Mesenteric fat pad (tissue), 1 donor: ENCODE measurements at regions not wholly inside any gene's neighbourhood (a gene's known extent, or its start where the extent isn't known, plus 50 kb on each side); places are given as distances from the start of the nearest gene placed in this dataset.

ENCODE experiments used
- DNase-seq: peaks from one replicate; pipeline ENCODE4 v3.0.0-alpha.2; 2020; ENCODE audit warnings: low spot score
- donor health status: DM: yes; HTN: yes; CAD: no.

DNA sequence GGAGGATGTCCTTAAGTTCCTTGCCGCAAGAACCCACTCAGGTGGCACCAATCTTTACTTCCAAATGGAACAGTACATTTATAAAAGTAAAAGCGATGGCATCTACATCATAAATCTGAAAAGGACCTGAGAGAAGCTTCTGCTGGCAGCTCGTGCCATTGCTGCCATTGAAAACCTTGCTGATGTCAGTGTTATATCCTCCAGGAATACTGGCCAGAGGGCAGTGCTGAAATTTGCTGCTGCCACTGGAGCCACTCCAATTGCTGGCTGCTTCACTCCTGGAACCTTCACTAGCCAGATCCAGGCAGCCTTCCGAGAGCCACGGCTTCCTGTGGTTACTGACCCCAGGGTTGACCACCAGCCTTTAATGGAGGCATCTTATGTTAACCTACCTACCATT, 191.7 kb downstream of the TRIM27 start:
- DNase-seq, result no peak

DNA sequence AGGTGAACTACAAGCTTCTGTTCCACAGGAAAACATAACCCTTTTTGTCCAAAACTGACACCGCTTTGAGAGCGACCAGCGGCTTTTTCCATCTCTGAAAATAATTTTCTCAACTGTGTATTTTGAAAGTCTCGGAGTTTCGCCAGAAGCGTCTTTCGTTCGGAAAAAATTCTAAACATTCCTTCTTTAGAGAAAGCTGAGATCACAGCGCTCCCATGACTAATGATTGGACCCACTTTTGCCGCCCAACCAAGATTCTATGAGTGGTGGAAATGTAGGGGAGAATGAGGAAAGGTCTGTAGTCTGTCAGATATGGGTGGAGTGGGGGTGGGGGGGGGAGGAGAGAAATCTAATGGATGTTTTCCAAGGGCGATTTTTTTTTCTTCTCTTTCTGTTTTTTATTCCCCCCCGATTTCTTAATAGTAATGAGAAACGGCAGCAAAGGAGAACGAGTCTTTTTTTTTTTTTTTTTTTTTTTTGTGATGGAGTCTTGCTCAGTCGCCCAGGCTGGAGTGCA, 189.3 kb downstream of the TRIM27 start:
- DNase-seq, result no peak

DNA sequence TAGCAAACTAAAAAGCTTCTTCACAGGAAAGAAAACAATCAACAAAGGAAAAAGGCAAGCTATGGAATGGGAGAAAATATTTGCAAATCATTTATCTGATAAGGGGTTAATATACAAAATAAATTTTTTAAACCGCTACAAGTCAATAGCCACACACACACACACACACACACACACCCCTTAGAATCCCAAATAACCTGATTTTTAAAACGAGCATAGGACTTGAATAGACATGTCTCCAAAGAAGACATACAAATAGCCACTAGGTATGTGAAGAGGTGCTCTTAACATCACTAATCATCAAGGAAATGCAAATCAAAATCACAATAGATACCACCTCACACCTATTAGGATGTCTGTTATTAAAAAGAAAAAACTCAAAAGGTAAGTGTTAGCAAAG, 187.7 kb downstream of the TRIM27 start:
- no peak for DNase-seq

DNA sequence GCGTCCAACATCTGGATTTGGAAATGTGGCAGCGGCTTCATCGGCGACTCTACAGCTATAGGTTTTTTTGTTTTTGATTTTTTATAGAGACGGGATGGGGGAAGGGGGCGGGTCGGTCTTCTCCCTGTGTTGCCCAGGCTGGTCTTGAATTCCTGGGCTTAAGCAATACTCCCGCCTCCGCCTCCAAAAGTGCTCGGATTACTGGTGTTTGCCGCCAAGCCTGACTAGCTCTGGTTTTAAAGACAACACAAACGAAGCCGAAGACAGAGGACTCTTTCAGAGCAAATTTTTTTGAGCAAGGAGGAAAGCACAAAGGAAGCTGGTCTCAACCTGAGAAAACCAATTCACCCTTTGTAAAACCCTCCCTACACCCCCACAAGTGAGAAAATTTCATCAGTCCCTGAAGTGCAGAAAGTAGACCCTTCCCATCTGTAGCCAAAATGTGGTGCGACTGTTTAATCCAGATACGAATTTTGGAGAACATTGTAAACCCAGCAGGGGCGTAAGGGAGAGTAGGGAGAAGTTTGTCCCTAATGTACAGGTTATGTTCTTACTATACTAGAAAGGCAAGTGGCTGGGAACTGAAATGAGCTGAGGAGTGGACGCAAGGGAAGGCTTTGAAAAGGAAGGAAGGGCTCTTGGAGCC, 185.9 kb downstream of the TRIM27 start:
- DNase-seq, result no peak

DNA sequence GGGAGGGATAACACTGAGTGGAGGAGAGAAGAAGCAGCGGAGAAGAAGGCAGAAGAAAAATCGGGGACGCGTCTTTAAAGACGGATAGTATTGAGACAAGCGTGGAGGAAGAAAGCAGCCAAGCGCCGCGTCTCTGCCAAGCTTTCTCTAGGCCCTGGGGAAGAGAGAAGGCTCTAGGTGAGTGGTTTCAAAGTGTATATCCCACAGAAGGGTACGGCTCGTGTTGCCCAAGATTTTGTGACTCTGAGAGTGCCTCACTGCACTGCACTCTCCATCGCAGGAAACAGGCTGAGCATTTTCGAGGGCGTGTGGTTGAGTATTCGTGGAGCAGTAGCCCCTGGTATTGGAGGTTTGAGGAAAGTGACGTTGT, 185.4 kb downstream of the TRIM27 start:
- no peak for DNase-seq

DNA sequence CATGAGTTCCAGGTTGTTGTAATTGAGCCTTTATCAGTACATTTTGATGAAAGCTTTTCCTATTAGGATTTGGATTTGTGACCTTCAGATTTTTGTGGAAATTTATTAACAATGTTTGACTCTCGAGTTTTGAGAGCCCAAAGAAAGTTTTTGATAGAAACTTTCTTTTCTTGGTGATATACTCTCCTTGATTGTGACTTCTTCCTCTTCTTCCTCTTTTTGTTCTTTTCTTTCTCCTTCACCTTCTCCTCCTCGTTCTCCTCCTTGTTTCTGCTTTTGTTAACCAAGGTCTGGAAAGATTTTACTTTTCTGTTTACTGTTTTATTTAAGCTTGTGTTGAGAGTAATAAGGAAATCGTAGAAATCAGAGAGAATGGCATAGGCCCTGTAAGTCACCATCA, 182.4 kb downstream of the TRIM27 start:
- DNase-seq, result no peak

DNA sequence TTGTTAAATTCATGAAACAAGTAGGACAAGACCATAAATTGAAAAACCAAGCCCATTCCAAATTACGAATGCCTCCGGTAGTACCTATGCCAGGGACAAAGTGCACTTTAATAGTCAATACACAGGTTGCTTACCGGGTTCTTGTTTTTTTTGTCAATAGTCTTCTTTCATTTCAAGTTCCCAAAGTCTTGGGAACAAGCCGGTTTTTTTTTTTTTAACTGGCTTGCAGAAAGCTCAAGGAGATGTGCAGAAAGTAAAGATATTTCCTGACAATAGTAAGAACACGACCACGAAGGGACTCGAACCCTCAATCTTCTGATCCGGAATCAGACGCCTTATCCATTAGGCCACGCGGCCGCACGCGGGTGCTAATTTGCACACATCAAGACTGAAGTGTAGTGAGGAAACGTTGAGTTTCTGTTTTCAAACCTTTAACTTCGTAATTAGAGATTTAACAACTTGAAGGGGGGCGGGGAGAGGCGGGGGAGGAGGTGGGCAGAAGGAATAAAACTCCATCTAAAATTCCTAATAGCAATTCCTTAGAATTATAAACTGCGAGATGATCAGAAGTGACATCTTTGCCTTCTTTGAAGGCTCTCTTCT, 181.0 kb downstream of the TRIM27 start:
- no peak for DNase-seq

DNA sequence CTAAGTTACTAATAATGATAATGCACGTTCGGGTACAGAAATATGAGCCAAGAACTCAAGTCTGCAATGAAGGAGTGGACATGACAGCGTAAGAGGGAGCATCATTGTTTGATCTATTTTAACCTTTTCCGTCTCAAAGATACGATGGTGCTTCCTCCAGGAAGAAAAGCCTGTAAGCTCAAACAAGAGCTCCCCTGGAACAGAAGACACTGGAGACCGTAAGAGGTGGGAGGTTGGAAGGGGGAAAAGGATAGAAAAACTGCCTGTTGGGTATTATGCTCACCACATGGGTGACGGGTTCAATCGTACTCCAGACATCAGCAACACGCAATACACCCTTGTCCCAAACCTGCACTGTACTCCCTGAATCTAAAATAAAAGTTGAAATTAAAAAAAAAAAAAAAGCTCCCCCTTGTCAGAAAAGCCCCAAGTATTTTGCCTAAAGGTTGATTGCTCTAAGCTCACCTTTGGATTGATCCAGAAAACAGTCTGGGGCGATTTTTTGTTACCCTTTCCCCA, 180.5 kb downstream of the TRIM27 start:
- no peak for DNase-seq

DNA sequence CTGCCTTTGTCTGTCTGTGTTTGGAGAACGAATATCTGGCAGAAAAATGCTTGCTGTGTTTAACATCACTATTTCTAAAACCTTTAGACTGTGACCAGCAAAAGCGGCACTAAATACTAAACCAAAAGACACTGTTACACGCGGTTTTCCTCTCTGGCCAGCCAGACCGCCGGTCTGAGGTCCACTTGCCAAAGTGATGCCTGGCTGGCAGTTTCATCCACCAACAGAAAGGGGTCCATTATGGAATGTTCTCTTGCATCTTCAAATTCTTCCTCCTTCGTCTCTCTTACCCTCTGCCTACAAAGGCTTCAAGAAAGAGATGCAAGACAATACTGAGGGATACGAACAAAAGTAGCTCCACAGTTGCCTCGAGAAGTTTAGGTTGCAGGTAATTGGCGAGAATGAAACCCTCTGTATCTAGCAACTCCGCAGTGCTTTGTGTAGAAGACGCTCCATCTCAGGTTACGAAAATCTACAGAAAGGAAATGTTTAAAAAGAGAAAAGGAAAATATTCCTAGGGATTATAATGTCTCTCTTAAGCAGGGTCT, 176.6 kb downstream of the TRIM27 start:
- no peak for DNase-seq

DNA sequence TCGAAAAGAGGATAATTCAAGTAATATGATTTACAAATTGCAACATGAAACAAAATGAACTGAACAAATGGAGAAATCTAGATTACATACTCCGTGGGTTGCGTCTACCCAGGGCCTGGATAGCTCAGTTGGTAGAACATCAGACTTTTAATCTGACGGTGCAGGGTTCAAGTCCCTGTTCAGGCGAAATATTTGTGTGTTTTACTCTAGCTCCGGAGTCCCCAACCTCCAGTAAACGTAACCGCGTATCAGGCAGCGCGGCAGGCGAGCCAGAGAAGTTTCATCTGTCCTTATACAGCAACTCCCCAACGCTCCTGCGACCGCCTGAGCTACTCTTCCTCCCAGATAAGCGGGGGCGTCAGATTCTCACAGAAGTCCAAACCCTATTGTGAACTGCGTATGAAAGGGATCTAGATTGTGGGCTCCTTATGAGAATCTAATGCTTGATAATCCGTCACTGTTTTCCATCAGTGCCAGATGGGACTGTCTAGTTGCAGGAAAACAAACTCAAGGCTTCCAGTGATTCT, 176.1 kb downstream of the TRIM27 start:
- DNase-seq, result no peak

DNA sequence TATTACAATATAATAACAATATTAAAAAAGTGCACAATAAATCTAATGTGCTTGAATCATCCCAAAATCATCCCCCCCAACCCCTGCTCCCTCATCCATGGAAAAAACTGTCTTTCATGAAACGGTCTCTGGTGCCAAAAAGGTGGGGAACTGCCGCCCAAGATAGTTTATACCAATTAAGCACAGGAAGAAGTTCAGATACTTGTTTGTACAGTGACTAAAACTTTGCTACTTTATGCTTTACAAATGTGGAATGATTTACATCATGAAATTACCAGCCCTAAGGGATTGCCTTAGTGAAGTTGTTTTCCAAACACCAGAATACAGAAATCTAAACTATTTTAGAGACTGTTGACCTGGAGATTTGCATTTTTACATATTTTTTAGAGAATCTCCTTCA, 175.6 kb downstream of the TRIM27 start:
- DNase-seq, result no peak

DNA sequence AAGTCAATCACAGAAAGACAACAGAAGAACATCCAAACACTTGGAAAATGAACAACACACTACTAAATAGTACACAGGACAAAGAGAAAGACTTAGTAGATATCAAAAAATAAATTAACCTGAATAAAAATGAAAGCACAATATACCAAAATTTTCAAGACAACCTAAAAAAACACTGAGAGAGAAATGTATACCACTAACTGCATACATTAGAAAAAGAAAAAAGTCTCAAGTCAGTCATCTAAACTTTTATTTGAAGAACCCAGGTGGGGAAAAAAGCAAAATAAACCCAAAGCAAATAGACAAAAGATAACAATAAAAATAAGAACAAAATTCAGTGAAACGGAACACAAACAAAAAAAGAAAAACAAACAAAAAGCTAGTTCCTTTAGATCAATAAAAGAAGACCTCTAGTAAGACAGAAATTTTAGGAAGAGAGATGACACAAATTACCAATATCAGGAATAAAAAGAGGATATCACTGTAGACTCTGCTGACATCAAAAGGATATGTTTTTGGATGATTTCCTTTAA, 172.8 kb downstream of the TRIM27 start:
- DNase-seq, result no peak

DNA sequence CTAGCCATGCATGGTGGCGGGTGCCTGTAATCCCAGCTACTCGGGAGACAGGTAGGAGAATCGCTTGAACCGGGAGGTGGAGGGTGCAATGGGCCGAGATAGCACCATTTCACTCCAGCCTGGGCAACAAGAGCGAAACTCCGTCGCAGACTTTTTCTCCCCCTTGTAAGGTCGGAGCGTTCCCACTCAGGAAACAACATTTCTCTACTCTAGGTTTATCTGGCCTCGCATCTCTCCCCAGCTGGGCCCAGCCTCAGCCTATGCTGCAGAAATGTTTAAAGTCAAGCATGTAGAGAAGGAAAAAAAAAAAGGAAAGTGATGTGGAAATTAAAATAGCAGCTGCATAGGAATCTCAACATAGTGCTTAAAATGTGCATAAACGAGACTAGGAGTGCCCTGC, 172.3 kb downstream of the TRIM27 start:
- no peak for DNase-seq

DNA sequence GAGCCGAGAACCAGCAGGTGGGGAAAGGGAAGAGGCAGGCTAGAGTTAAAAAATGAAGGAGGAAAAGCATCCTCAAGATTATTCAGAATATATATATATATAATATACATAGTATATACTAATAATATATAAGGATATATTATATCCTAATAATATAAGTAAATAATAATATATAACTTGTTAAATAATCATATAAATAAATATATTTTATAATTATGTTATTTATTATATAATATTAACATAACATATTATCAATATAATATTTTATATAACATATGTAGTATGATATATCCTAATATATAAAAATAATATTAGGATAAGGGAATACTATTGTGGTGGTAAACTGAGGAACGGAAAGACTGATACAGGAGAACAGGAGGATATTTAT, 171.8 kb downstream of the TRIM27 start:
- DNase-seq, result no peak

DNA sequence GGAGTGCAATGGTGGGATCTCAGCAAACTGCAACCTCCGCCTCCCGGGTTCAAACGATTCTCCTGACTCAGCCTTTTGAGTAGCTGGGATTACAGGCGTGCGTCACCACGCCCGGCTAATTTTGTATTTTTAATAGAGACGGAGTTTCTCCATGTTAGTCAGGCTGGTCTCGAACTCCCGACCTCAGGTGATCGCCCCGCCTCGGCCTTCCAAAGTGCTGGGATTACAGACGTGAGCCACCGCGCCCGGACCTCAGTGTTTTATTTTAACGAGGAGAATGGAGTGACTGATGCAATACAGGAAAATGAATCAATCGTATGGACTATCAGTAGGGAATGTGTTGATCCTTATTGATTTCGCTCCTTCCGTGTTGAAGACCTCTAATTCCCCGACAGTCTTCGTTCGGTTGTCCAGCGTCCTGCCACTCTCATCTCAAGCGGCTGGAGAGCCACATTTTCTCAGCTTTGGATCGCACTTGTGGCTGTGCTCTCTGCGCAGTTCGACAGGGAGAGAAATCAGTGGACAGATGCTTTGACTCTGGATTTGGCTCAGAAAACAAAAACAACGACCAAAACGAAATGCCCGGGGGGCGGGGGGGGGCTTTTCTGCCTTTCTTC, 166.2 kb downstream of the TRIM27 start:
- DNase-seq, result no peak

DNA sequence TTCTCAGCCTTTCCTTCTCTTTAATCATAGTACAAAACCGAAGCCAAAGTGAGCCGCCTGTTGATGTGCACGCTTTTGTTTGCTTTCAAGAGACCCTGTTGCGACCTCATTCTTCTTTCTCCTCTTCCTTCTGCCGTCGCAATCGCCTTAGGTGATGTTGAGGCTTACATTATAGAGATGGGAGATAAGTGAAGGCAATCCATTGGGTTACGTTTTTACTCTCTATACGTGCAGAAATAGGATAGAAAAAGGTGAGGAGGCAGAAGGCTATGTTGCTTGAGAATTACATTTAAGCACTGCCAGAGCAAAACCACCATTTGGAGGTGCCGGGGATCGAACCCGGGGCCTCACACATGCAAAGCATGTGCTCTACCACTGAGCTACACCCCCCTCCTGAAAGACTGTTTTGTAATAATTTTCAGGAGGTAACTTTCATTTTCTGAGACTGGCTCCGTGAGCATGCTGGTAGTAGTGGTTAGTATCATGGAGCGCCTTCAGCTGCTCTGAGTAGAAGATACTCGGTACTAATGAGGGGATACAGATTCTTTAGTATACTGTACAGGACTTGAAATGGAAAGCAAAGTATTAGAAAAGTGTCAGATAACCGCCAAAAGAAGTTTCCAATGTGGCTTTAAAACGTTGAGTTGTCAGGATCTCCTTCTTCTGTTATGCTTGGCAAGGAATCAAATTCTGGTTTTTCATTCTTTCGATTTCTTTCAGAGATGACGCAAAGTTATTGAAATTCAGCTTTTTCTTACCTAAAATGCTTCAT, 165.6 kb downstream of the TRIM27 start:
- no peak for DNase-seq

DNA sequence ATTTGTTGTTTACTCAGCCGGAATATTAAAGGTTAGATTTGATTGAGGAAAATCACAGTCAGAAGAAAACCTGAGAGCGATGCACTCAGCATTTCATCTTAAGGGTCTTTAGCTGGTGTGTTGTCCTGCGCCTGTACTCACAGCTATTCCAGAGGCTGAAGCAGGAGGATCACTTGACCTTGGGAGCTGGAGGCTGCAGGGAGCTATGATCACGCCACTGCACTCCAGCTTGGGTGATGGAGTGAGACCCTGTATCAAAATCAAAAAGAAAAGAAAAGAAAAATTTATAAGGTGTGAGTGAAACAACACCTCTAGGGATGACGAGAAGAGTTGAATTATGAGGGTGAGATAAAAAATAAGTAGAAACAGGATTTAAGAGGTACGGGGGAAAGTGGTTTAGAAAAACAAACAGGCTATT, 165.0 kb downstream of the TRIM27 start:
- DNase-seq, result no peak

DNA sequence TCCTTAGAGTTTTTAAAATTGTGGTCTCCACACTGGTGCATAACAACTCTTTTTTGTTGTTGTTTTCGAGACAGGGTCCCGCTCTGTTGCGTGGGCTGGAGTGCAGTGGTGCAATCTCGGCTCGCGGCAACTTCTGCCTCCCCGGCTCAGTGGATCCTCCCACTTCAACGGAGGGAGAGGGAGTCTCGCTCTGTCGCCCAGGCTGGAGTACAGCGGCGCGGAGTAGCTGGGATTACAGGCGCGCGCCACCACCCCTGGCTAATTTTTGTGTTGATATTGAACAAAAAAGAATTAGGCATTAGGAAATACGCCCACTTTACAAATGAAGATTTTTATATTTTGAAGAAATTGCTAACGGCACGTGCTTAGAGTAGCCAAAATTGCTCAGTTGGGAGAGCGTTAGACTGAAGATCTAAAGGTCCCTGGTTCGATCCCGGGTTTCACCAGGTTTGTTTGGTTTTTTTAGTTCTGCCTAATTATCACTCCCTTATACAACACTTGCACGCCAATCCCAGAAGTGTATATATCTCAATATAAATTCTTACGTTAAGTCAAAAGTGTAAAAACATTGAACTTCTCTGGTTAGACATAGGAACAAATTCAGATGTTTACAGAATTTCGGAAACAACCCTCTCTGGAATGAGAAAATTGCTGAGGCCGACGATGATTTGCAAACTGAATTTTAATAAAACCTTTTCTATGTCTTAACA, 159.6 kb downstream of the TRIM27 start:
- DNase-seq, result no peak

DNA sequence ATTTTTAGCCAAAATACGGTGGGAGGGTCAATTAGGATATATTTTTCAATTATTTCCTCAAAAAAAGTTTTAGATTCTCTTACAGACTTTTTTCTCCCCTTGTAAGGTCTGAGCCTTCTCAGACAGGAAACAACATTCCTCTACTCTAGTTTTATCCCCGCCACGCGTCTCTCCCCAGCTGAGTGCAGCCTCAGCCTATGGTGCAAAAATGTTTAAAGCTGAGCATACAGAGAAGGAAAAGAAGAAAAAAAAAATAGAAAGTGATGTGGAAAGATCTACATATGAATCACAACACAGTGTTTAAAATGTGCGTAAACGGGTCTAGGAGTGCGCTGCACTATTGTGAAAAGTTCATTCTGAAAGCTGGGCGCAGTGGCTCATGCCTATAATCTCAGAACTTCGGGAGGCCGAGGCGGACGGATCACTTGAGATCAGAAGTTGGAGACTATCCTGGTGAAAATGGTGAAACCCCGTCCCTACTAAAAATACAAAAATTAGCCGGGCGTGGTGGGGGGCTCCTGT, 159.0 kb downstream of the TRIM27 start:
- DNase-seq, result no peak

DNA sequence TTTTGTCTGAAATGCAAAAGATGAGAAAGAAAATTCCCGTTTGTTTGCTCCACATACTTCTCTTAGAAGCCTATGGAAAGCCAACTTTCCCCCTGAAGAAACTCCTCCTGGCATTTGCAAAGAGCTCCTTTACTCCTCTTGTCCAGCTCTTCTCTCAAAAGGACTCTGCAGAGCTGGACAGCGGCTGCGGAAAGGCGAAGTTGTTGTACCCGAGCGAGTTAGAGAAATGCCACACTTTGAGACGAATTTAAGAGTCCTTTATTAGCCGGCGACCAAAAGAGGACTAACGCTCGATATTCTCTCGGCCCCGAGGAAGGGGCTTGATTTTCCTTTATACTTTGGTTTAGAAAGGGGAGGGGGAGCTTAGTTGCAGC, 157.8 kb downstream of the TRIM27 start:
- no peak for DNase-seq
